Choroid plexus epithelial cell (primary cell): ENCODE measurements at regions not wholly inside any gene's neighbourhood (a gene's known extent, or its start where the extent isn't known, plus 50 kb on each side); places are given as distances from the start of the nearest gene placed in this dataset.

Experiments used
- DNase-seq: peaks from one replicate; pipeline ENCODE4 v3.0.0-alpha.2; 2010; ENCODE audit warnings: low read depth
- H3K4me3 ChIP-seq: 2 replicates; pipeline ENCODE4 v1.5.1; 2011; ENCODE audit warnings: low read depth, mild to moderate bottlenecking, control low read depth, low read length, moderate library complexity
- TF ChIP-seq, protein P1 (sequence below): conservative IDR thresholded peaks from 2 replicates; pipeline ENCODE4 v1.5.1; 2011; ENCODE audit warnings: low read depth, mild to moderate bottlenecking, control low read depth, inconsistent platforms, low read length, moderate library complexity

DNA sequence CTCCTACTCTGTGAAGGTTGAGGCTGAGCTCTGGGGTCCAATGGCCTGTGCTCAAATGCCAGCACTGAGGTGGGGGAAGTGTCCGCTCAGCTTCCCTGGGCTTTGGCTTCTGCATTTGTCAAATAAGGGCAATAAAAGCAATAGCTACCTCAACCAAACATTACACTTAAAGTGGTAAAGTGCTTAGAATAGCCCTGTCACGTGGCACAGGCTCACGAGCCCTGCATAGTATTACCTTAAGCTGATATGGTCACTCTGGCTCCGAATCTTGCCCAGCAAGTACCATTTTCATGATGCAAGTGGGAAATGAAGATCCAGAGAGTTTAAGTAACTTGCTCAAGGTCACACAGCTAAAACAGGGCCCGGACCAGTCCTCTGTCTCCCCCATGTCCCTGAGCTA lies 451.1 kb upstream of the ZMIZ1 start:
- no peak for DNase-seq
- TF ChIP-seq, protein P1, sequence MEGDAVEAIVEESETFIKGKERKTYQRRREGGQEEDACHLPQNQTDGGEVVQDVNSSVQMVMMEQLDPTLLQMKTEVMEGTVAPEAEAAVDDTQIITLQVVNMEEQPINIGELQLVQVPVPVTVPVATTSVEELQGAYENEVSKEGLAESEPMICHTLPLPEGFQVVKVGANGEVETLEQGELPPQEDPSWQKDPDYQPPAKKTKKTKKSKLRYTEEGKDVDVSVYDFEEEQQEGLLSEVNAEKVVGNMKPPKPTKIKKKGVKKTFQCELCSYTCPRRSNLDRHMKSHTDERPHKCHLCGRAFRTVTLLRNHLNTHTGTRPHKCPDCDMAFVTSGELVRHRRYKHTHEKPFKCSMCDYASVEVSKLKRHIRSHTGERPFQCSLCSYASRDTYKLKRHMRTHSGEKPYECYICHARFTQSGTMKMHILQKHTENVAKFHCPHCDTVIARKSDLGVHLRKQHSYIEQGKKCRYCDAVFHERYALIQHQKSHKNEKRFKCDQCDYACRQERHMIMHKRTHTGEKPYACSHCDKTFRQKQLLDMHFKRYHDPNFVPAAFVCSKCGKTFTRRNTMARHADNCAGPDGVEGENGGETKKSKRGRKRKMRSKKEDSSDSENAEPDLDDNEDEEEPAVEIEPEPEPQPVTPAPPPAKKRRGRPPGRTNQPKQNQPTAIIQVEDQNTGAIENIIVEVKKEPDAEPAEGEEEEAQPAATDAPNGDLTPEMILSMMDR = no peak
- H3K4me3 ChIP-seq = no peak overlapping the region

DNA sequence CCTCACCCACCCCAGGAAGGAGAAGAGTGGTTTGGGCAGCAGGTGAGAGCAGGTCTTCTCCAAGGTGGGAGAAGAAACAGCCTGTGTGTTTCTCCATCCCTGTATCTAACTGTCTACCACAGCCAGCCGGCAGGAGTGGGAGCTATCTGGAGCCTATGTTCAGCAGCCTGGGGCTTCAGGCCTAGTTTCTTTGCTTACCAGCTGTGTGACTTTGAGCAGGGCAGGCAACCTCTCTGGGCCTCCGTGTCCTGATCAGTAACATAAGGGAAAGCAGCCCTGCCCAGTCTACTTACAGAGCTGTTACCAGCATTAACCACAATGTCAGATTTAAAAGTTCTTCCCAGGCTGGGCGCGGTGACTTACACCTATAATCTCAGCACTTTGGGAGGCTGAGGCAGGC lies 450.7 kb upstream of the ZMIZ1 start:
- no peak for DNase-seq
- H3K4me3 ChIP-seq = no peak overlapping the region
- TF ChIP-seq, protein P1 = no peak

DNA sequence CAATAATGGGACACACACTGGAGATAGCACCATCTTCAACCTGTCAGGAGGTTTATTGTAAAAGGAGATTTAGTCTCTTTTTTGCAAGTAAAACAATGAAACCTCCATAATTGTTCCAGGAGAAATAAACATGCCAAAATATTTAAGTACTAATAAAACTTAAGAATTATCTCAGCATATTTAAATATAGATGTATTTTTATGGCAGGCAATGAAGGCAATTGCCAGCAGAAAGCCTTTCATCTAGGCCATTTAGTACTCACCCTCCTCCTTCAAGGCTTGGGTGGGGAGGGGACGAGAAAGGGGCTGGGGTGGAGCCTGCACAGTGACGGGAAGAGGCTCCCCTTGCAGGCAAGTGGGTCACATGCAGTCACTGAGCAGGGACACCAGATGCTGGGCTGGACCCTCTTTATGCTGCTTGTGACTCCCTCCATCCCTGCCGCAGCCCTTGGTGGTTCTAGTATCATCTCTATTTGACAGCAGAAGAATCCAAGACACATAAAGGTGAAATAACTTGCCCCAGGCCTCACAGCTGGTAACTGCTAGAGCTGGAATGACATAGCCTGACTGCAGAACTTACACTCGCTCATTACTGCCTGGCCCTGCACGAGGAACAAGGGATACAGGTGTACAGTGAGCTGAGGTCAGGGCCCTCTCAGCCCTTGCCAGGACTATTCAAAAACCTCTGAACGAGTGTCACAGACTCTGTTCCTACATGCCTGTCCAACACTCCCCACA lies 449.5 kb upstream of the ZMIZ1 start:
- no peak overlapping the region for H3K4me3 ChIP-seq
- DNase-seq = no peak
- TF ChIP-seq, protein P1 = no peak

DNA sequence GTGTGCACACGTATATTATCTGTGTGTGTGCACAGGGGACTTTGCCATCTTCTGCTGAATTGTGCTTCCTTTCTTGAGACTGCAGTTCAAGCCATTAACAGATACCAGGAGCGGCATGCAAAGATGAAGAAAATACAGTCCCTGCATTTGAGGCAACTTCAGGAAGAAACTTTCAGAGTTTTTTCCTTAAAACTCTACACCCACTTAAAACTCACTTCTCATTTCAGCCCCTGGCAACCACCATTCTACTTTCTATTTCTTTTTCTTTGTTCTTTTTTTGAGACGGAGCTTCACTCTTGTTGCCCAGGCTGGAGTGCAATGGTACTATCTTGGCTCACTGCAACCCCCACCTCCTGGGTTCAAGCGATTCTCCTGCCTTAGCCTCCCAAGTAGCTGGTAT lies 448.9 kb upstream of the ZMIZ1 start:
- H3K4me3 ChIP-seq = no peak overlapping the region
- TF ChIP-seq, protein P1 = no peak
- no peak for DNase-seq

DNA sequence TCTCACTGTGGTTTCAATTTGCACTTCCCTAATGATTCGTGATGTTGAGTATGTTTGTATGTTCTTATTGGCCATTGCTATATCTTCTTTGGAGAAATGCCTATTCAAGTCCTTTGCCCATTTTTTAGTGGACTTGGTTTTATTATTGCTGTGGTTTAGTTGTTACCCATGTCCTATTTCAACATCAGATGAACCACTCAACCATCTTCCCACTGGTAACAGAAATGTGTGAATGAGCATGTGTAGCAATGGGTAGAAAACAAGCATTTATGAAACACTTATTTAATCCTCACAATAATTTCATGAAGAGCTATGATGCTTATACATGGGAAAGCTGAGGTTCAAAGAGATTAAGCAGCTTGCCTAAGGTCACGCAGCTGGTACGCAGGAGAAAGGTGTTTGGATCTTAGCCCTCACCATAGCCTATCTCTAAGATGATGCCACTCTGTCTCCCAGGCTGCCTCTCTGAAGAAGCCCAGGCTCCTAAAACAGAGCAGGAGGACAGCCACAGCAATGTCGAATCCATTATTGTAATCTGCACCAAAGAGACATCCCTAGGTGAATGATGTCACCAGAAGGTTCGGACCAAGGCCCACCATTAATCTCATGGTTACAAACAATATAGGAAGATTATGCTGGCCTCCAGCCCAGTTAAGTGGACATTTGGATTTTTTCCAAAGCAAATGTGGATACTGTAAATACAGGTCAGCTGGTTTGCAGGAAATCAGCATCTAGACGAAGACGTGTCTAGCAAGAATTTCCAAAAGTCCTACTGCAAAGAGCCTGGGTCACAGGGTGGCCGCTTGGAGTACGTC lies 447.6 kb upstream of the ZMIZ1 start:
- TF ChIP-seq, protein P1 = no peak
- DNase-seq = peak; percentile 43
- no peak overlapping the region for H3K4me3 ChIP-seq

DNA sequence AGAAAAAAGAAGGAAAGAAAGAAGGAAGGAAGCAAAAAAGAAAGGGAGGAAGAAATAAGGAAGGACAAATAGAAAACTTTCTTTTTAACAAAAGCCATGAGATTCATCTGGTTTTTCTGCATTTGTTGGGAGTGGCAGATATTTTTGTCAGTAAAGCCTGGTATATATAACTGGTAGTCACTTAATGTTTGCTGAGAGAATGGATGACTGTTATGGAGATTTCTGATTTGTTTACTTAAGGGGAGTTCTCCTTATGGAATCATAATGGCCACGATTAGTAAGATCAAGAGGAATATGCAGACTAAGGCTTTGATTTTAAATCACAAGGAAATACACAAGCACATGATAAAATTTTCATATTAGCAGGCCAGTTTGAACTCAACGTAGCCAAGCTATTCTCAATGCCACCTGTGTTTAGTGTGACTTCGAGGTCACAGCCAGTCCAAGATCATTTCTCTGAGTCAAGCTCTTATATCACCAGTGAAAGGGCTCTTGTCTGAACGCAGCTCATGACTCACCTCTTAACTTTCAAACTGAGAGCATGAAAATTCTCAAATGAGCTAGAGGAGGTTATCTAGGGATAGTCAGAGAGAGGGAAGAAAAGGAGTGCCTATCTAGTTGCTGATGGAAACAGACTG lies 445.1 kb upstream of the ZMIZ1 start:
- TF ChIP-seq, protein P1 = no peak
- H3K4me3 ChIP-seq = no peak overlapping the region
- peak; percentile 53 for DNase-seq
